Islet precursor cell (in vitro differentiated cells): ENCODE measurements at regions not wholly inside any gene's neighbourhood (a gene's known extent, or its start where the extent isn't known, plus 50 kb on each side); places are given as distances from the start of the nearest gene placed in this dataset.
A peak's percentile ranks its signal among the peaks of the same experiment; 100 is the strongest.
"Not testable (repeated sequence)": the region's sequence is repeated elsewhere in the genome, so short reads cannot be mapped to it uniquely, and the experiment has no call there.

ENCODE experiments used
- DNase-seq: peaks from one replicate; pipeline ENCODE4 v3.0.0-alpha.2; 2018

- DNase-seq, result no peak
These were observed 272.5 kb upstream of the SULF2 start for GRCh38 chr20:48057739-48058138.

- DNase-seq, result no peak
These were observed 272.0 kb upstream of the SULF2 start for GRCh38 chr20:48057251-48057650.

- DNase-seq, result no peak
These were observed 270.9 kb upstream of the SULF2 start for GRCh38 chr20:48056218-48056617.

GRCh38 chr20:48054051-48054450 is 268.8 kb upstream of the SULF2 start:
- no peak for DNase-seq

- no peak for DNase-seq
These were observed 267.2 kb upstream of the SULF2 start for GRCh38 chr20:48052475-48052835.

- DNase-seq, result no peak
These were observed 266.7 kb upstream of the SULF2 start for GRCh38 chr20:48051794-48052474.

GRCh38 chr20:48049641-48050040 is 264.4 kb upstream of the SULF2 start:
- no peak for DNase-seq

- no peak for DNase-seq
These were observed 263.9 kb upstream of the SULF2 start for GRCh38 chr20:48049171-48049570.

GRCh38 chr20:48047447-48047846 is 262.2 kb upstream of the SULF2 start:
- no peak for DNase-seq

GRCh38 chr20:48042628-48043027 is 257.3 kb upstream of the SULF2 start:
- DNase-seq, result no peak

GRCh38 chr20:48041078-48041780 is 255.9 kb upstream of the SULF2 start:
- no peak for DNase-seq

GRCh38 chr20:48040491-48040890 is 255.2 kb upstream of the SULF2 start:
- DNase-seq, result no peak

- no peak for DNase-seq
These were observed 254.8 kb upstream of the SULF2 start for GRCh38 chr20:48040051-48040450.

GRCh38 chr20:48039514-48039913 is 254.2 kb upstream of the SULF2 start:
- DNase-seq, result no peak

GRCh38 chr20:48038713-48039112 is 253.4 kb upstream of the SULF2 start:
- DNase-seq, result no peak

- DNase-seq, result not testable (repeated sequence)
These were observed 252.5 kb upstream of the SULF2 start for GRCh38 chr20:48037798-48038197.

- no peak for DNase-seq
These were observed 250.9 kb upstream of the SULF2 start for GRCh38 chr20:48035961-48036731.

- no peak for DNase-seq
These were observed 249.5 kb upstream of the SULF2 start for GRCh38 chr20:48034751-48035150.

GRCh38 chr20:48033005-48033404 is 247.7 kb upstream of the SULF2 start:
- not testable (repeated sequence) for DNase-seq

- no peak for DNase-seq
These were observed 245.8 kb upstream of the SULF2 start for GRCh38 chr20:48031122-48031521.

GRCh38 chr20:48026981-48027592 is 241.8 kb upstream of the SULF2 start:
- DNase-seq, result no peak

- no peak for DNase-seq
These were observed 240.4 kb upstream of the SULF2 start for GRCh38 chr20:48025661-48026060.

- peak; percentile 84 for DNase-seq
These were observed 239.8 kb upstream of the SULF2 start for GRCh38 chr20:48025051-48025515.
